SK-N-SH (cell line): ENCODE measurements at regions not wholly inside any gene's neighbourhood (a gene's known extent, or its start where the extent isn't known, plus 50 kb on each side); places are given as distances from the start of the nearest gene placed in this dataset.

Source experiments
- CTCF ChIP-seq: fragments of 200-600 bp; sonication (generic); IDR thresholded peaks from 2 replicates; pipeline ENCODE4 v1.6.1; 2017; ENCODE audit warnings: antibody characterized with exemption, mild to moderate bottlenecking, moderate library complexity
- FOXM1 ChIP-seq: IDR thresholded peaks from 2 replicates; pipeline ENCODE4 v1.4.0; 2012; ENCODE audit warnings: low read depth, mild to moderate bottlenecking
- MAX ChIP-seq: IDR thresholded peaks from 2 replicates; pipeline ENCODE4 v1.4.0; 2012; ENCODE audit warnings: low read depth
- MXI1 ChIP-seq: IDR thresholded peaks from 2 replicates; pipeline ENCODE4 v1.6.1; 2012; ENCODE audit warnings: mild to moderate bottlenecking, low read depth, low read length, improper control_type of control experiment
- REST ChIP-seq: IDR thresholded peaks from 2 replicates; pipeline ENCODE4 v1.6.1; 2012; ENCODE audit warnings: mild to moderate bottlenecking, low read depth, low read length, moderate library complexity
- RFX5 ChIP-seq: IDR thresholded peaks from 2 replicates; pipeline ENCODE4 v1.6.1; 2012; ENCODE audit warnings: mild to moderate bottlenecking, improper control_type of control experiment, low read length
- SMC3 ChIP-seq: IDR thresholded peaks from 2 replicates; pipeline ENCODE4 v1.6.1; 2012; ENCODE audit warnings: low read depth, low read length, improper control_type of control experiment
- USF2 ChIP-seq: fragments of 150-350 bp; IDR thresholded peaks from 2 replicates; pipeline ENCODE4 v1.6.1; 2017; ENCODE audit warnings: antibody characterized with exemption, low read length, low read depth, borderline replicate concordance

- TF ChIP-seq CTCF (no peak), SMC3 (no peak), MXI1 (no peak), FOXM1 (no peak), MAX (no peak), USF2 (no peak), REST (no peak), RFX5 (no peak)
These were observed 151.8 kb downstream of the IRS1 start for GRCh38 chr2:226647621-226648518.
